DND-41 (cell line): ENCODE measurements at regions not wholly inside any gene's neighbourhood (a gene's known extent, or its start where the extent isn't known, plus 50 kb on each side); places are given as distances from the start of the nearest gene placed in this dataset.

Experiments used
- EZH2 ChIP-seq: IDR thresholded peaks from 3 replicates; pipeline ENCODE4 v1.6.1; 2012; ENCODE audit warnings: borderline replicate concordance, low read depth, mild to moderate bottlenecking, moderate library complexity, low read length, inconsistent platforms; ENCODE audit not compliant: severe bottlenecking
- TF ChIP-seq, protein P1 (sequence below): IDR thresholded peaks from 2 replicates; pipeline ENCODE4 v1.5.1; 2012; ENCODE audit warnings: borderline replicate concordance, low read length, moderate library complexity, mild to moderate bottlenecking; ENCODE audit not compliant: poor library complexity, severe bottlenecking; ENCODE audit errors: extremely low read depth

DNA sequence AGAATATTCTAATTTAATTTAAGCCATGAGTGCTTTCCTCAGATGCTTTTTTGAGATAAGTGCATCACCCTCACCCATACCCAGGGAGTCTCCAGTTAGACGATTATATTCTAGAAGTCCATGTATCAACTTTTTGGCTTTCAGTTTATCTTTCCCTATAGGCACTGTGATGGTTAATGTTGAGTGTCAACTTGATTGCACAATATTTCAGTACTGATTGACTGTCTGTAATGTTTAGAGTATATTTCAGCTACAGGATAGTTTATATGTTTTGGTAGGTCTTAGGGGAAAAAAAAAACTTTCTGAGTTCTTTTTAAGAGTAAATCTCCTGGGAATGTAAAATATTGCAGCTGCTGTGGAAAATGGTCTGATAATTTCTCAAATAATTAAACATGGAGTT is 535.4 kb downstream of the ADRA2A start:
- TF ChIP-seq, protein P1, sequence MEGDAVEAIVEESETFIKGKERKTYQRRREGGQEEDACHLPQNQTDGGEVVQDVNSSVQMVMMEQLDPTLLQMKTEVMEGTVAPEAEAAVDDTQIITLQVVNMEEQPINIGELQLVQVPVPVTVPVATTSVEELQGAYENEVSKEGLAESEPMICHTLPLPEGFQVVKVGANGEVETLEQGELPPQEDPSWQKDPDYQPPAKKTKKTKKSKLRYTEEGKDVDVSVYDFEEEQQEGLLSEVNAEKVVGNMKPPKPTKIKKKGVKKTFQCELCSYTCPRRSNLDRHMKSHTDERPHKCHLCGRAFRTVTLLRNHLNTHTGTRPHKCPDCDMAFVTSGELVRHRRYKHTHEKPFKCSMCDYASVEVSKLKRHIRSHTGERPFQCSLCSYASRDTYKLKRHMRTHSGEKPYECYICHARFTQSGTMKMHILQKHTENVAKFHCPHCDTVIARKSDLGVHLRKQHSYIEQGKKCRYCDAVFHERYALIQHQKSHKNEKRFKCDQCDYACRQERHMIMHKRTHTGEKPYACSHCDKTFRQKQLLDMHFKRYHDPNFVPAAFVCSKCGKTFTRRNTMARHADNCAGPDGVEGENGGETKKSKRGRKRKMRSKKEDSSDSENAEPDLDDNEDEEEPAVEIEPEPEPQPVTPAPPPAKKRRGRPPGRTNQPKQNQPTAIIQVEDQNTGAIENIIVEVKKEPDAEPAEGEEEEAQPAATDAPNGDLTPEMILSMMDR: no peak
- TF ChIP-seq EZH2: no peak
